WERI-Rb-1 (cell line): ENCODE measurements at regions not wholly inside any gene's neighbourhood (a gene's known extent, or its start where the extent isn't known, plus 50 kb on each side); places are given as distances from the start of the nearest gene placed in this dataset.

ENCODE experiments used
- DNase-seq: peaks from one replicate; pipeline ENCODE4 v3.0.0-alpha.2; 2020
- H3K27ac ChIP-seq: fragments of 250-450 bp; sonication (Bioruptor Pico); 2 replicates; pipeline ENCODE4 v1.5.1; 2020; ENCODE audit warnings: mild to moderate bottlenecking, moderate library complexity
- H3K27me3 ChIP-seq: fragments of 250-450 bp; sonication (Bioruptor Pico); 2 replicates; pipeline ENCODE4 v1.5.1; 2021; ENCODE audit warnings: mild to moderate bottlenecking, low read depth, moderate library complexity; ENCODE audit not compliant: insufficient read depth, severe bottlenecking
- H3K36me3 ChIP-seq: fragments of 250-450 bp; sonication (Bioruptor Pico); 2 replicates; pipeline ENCODE4 v1.5.1; 2020; ENCODE audit warnings: mild to moderate bottlenecking, moderate library complexity
- H3K4me3 ChIP-seq: 2 replicates; pipeline ENCODE4 v1.5.1; 2011; ENCODE audit warnings: low read depth, mild to moderate bottlenecking, control low read depth, low read length
- H3K9me3 ChIP-seq: fragments of 250-450 bp; sonication (Bioruptor Pico); 2 replicates; pipeline ENCODE4 v1.5.1; 2021; ENCODE audit warnings: mild to moderate bottlenecking, moderate library complexity; ENCODE audit not compliant: severe bottlenecking
- CTCF ChIP-seq: IDR thresholded peaks from 2 replicates; pipeline ENCODE4 v1.5.1; 2011; ENCODE audit warnings: low read depth, mild to moderate bottlenecking, control low read depth, inconsistent platforms, low read length

GRCh38 chr7:41878309-41879295 is 175.7 kb upstream of the INHBA start:
- no peak for DNase-seq
- Histone ChIP-seq H3K4me3 (no peak overlapping the region), H3K9me3 (no peaks in the 10 kb centered on the region), H3K27me3 (peaks cover 82% of the 10 kb centered on the region), H3K27ac (no peak overlapping the region), H3K36me3 (no peaks in the 10 kb centered on the region)
- TF ChIP-seq CTCF: no peak

GRCh38 chr7:41877118-41877517 is 174.2 kb upstream of the INHBA start:
- Histone ChIP-seq H3K27ac (no peak overlapping the region), H3K27me3 (peaks cover 76% of the 10 kb centered on the region)

GRCh38 chr7:41875513-41875912 is 172.6 kb upstream of the INHBA start:
- no peak for TF ChIP-seq CTCF
- Histone ChIP-seq H3K27me3 (peaks cover 67% of the 10 kb centered on the region), H3K27ac (no peak overlapping the region), H3K4me3 (no peak overlapping the region), H3K36me3 (no peaks in the 10 kb centered on the region), H3K9me3 (no peaks in the 10 kb centered on the region)
- DNase-seq: no peak

More at GRCh38 chr7:41877118-41877517, 174.2 kb upstream of the INHBA start:
- Histone ChIP-seq H3K9me3 (no peaks in the 10 kb centered on the region), H3K4me3 (no peak overlapping the region), H3K36me3 (no peaks in the 10 kb centered on the region)
- no peak for TF ChIP-seq CTCF
- no peak for DNase-seq

GRCh38 chr7:41874201-41874785 is 171.4 kb upstream of the INHBA start:
- no peaks in the 10 kb centered on the region for H3K36me3 ChIP-seq
- no peak overlapping the region for H3K4me3 ChIP-seq
- no peak for TF ChIP-seq CTCF
- no peak overlapping the region for H3K27ac ChIP-seq
- DNase-seq: no peak
- H3K27me3 ChIP-seq: peaks cover 68% of the 10 kb centered on the region
- H3K9me3 ChIP-seq: no peaks in the 10 kb centered on the region

- TF ChIP-seq CTCF: no peak
- DNase-seq: no peak
- Histone ChIP-seq H3K27me3 (peaks cover 63% of the 10 kb centered on the region), H3K36me3 (no peaks in the 10 kb centered on the region), H3K27ac (no peak overlapping the region), H3K9me3 (no peaks in the 10 kb centered on the region), H3K4me3 (no peak overlapping the region)
These were observed 170.9 kb upstream of the INHBA start for GRCh38 chr7:41873741-41874140.
